GM23338 (cell line): ENCODE measurements at regions not wholly inside any gene's neighbourhood (a gene's known extent, or its start where the extent isn't known, plus 50 kb on each side); places are given as distances from the start of the nearest gene placed in this dataset.

Source experiments
- ATAC-seq: fragments of 200-7000 bp; cut with Tn5 transposase; 3 replicates; pipeline ENCODE4 v1.9.1; 2020
- DNase-seq: peaks from one replicate; pipeline ENCODE4 v3.0.0-alpha.2; 2015; ENCODE audit warnings: low spot score
- H2AFZ ChIP-seq: fragments of 200-600 bp; sonication (generic); 2 replicates; pipeline ENCODE4 v1.8.0; 2016; ENCODE audit warnings: antibody characterized with exemption, mild to moderate bottlenecking, moderate library complexity
- H3F3A ChIP-seq: fragments of 200-600 bp; sonication (generic); replicated peaks from 2 replicates; pipeline ENCODE4 v1.8.0; 2017; ENCODE audit warnings: antibody characterized with exemption, mixed run types, low read depth
- H3K27ac ChIP-seq: fragments of 200-600 bp; sonication (generic); 2 replicates; pipeline ENCODE4 v1.6.1; 2016; ENCODE audit warnings: low read depth
- H3K27me3 ChIP-seq: fragments of 200-600 bp; sonication (generic); 2 replicates; pipeline ENCODE4 v1.8.0; 2016; ENCODE audit warnings: mild to moderate bottlenecking, mixed run types, moderate library complexity; ENCODE audit not compliant: insufficient read depth
- H3K36me3 ChIP-seq: fragments of 200-600 bp; sonication (generic); 2 replicates; pipeline ENCODE4 v1.8.0; 2016; ENCODE audit warnings: mild to moderate bottlenecking; ENCODE audit not compliant: insufficient read depth
- H3K4me1 ChIP-seq: fragments of 200-600 bp; sonication (generic); 2 replicates; pipeline ENCODE4 v1.8.0; 2016; ENCODE audit warnings: mild to moderate bottlenecking, moderate library complexity; ENCODE audit not compliant: insufficient read depth
- H3K4me2 ChIP-seq: fragments of 200-600 bp; sonication (generic); 2 replicates; pipeline ENCODE4 v1.7.1; 2017; ENCODE audit warnings: mixed run types
- H3K4me3 ChIP-seq: fragments of 200-600 bp; sonication (generic); 2 replicates; pipeline ENCODE4 v1.6.1; 2016; ENCODE audit warnings: mixed run types
- H3K79me2 ChIP-seq: fragments of 200-600 bp; sonication (generic); replicated peaks from 2 replicates; pipeline ENCODE4 v1.8.0; 2017; ENCODE audit warnings: mild to moderate bottlenecking; ENCODE audit not compliant: insufficient read depth
- H3K9me2 ChIP-seq: fragments of 200-600 bp; sonication (generic); 2 replicates; pipeline ENCODE4 v1.8.0; 2017; ENCODE audit not compliant: insufficient read depth
- H4K20me1 ChIP-seq: fragments of 200-600 bp; sonication (generic); replicated peaks from 2 replicates; pipeline ENCODE4 v1.8.0; 2017; ENCODE audit warnings: mild to moderate bottlenecking; ENCODE audit not compliant: insufficient read depth
- H3K27ac Mint-ChIP-seq: 2 replicates; pipeline ENCODE4 v1.8.0; 2020; ENCODE audit warnings: inconsistent platforms, mild to moderate bottlenecking, moderate library complexity, mixed read lengths
- H3K27me3 Mint-ChIP-seq: 3 replicates; pipeline ENCODE4 v1.8.0; 2022; ENCODE audit warnings: low read depth, mild to moderate bottlenecking, moderate library complexity, mixed read lengths, inconsistent platforms; ENCODE audit not compliant: insufficient read depth, poor library complexity
- H3K36me3 Mint-ChIP-seq: 3 replicates; pipeline ENCODE4 v1.8.0; 2021; ENCODE audit warnings: low read depth, mild to moderate bottlenecking, inconsistent platforms, moderate library complexity, mixed read lengths
- H3K4me1 Mint-ChIP-seq: 3 replicates; pipeline ENCODE4 v1.8.0; 2020; ENCODE audit warnings: mild to moderate bottlenecking, inconsistent platforms, mixed read lengths
- H3K4me3 Mint-ChIP-seq: 3 replicates; pipeline ENCODE4 v1.8.0; 2021; ENCODE audit warnings: moderate library complexity, mild to moderate bottlenecking, inconsistent platforms, mixed read lengths
- H3K9me3 Mint-ChIP-seq: 3 replicates; pipeline ENCODE4 v1.8.0; 2020; ENCODE audit warnings: moderate library complexity, mild to moderate bottlenecking, inconsistent platforms, mixed read lengths
- CREB1 ChIP-seq: fragments of 250-450 bp; sonication (Bioruptor Pico); IDR thresholded peaks from 2 replicates; pipeline ENCODE4 v1.5.0; 2020; ENCODE audit warnings: low read depth, mild to moderate bottlenecking, moderate library complexity
- EZH2 ChIP-seq: fragments of 200-600 bp; sonication (generic); IDR thresholded peaks from one replicate; pipeline ENCODE4 v1.8.0; 2017; ENCODE audit warnings: antibody characterized with exemption, mild to moderate bottlenecking, low read depth; ENCODE audit not compliant: unreplicated experiment
- JUNB ChIP-seq: IDR thresholded peaks from one replicate; pipeline ENCODE4 v1.6.1; 2016; ENCODE audit warnings: antibody characterized with exemption; ENCODE audit not compliant: unreplicated experiment
- NANOG ChIP-seq: IDR thresholded peaks from 2 replicates; pipeline ENCODE4 v1.6.1; 2016; ENCODE audit warnings: antibody characterized with exemption, borderline replicate concordance
- POLR2AphosphoS5 ChIP-seq: IDR thresholded peaks from 2 replicates; pipeline ENCODE4 v1.6.1; 2016; ENCODE audit warnings: antibody characterized with exemption, low read depth
- REST ChIP-seq: IDR thresholded peaks from one replicate; pipeline ENCODE4 v1.6.1; 2018; ENCODE audit warnings: antibody characterized with exemption; ENCODE audit not compliant: unreplicated experiment
- STAT1 ChIP-seq: IDR thresholded peaks from one replicate; pipeline ENCODE4 v1.6.1; 2016; ENCODE audit warnings: antibody characterized with exemption; ENCODE audit not compliant: unreplicated experiment
- ZNF114 ChIP-seq: fragments of 250-450 bp; sonication (Bioruptor Pico); IDR thresholded peaks from 2 replicates; pipeline ENCODE4 v1.5.0; 2020; ENCODE audit warnings: mild to moderate bottlenecking, moderate library complexity
- TF ChIP-seq, protein P1 (sequence below), 2 experiments: fragments of 200-600 bp in 1 of 2; sonication (generic) in 1 of 2; conservative IDR thresholded peaks; 2 replicates each; pipeline versions ENCODE4 v1.5.1 to v1.6.1; 2016 to 2017; ENCODE audit warnings: antibody characterized with exemption in 2 of 2, low read depth in 2 of 2, mild to moderate bottlenecking in 2 of 2, moderate library complexity in 1 of 2
- TF ChIP-seq, protein P2 (sequence below): IDR thresholded peaks from 2 replicates; pipeline ENCODE4 v1.6.1; 2016; ENCODE audit warnings: antibody characterized with exemption

DNA sequence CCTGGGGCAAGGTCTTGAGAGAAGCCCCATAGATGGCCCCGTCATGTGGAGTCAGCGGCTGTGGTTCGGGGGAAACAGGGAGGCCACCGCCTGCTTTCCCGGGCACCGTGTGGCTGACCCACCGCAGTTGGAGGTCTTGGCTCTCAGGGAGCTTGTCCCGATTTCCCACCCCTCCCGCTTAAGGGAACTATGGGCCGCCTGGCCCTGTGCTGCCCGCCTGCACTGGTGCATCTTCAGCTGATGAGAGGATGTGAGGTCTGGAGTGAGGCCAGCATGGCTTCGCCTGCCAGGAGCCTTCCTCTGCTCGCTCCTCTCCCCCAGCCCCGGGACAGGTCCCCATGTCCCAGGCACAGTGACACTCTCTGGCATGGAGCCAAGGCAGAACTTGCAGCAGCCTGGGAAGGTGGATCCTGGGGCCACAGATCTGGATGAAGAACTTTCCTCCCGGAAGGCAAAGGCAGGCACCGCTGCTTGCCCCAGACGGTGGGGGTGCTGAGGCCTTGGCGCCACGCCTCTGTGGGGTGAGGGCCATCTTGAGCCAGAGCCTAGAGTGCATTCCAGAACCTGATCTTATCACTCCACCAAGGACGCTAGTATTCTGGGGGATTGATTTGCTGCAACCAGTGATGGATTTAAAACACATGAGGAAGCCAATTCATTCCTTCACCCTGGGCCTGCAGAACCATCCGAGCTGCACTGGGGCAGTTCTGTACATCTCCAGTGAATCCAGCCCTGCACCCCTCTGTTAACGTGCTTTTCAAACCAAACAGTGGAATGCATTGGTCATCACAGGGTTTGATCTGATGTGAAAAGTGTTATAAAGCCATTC lies 178.6 kb upstream of the TNRC6C start (continued):
- TF ChIP-seq, protein P1, sequence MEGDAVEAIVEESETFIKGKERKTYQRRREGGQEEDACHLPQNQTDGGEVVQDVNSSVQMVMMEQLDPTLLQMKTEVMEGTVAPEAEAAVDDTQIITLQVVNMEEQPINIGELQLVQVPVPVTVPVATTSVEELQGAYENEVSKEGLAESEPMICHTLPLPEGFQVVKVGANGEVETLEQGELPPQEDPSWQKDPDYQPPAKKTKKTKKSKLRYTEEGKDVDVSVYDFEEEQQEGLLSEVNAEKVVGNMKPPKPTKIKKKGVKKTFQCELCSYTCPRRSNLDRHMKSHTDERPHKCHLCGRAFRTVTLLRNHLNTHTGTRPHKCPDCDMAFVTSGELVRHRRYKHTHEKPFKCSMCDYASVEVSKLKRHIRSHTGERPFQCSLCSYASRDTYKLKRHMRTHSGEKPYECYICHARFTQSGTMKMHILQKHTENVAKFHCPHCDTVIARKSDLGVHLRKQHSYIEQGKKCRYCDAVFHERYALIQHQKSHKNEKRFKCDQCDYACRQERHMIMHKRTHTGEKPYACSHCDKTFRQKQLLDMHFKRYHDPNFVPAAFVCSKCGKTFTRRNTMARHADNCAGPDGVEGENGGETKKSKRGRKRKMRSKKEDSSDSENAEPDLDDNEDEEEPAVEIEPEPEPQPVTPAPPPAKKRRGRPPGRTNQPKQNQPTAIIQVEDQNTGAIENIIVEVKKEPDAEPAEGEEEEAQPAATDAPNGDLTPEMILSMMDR (conservative IDR thresholded peaks at IDR 0.05; ENCODE audit: low read depth in 2 of 2), result no peak
- TF ChIP-seq STAT1, result no peak

DNA sequence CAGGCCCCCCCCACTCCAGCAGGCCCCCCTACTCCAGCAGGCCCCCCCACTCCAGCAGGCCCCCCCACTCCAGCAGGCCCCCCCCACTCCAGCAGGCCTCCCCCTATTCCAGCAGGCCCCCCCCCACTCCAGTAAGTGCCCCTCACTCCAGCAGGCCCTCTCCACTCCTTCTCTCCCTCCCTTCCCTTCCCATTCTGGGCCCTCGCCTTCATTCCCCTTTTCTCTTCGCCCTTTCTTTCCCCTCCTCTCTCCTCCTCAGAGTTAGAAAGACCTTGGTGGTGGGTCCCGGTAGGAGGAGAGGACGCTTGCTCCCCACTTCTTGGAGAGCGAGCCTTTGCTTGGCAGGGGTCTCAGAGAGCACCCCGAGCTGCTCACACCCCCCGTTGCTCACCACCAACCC lies 177.0 kb upstream of the TNRC6C start:
- H2AFZ ChIP-seq, result no peak overlapping the region
- H3K4me3 ChIP-seq, result no peak overlapping the region
- H3K9me2 ChIP-seq, result no peaks in the 10 kb centered on the region
- no peaks in the 10 kb centered on the region for H4K20me1 ChIP-seq
- H3K27me3 ChIP-seq, result peaks cover 53% of the 10 kb centered on the region
- peaks cover 47% of the 10 kb centered on the region for H3K4me1 Mint-ChIP-seq
- peaks cover 73% of the 10 kb centered on the region for H3K27me3 Mint-ChIP-seq
- peak; percentile 10; the same call in 1 of the 3 replicates for ATAC-seq
- peaks cover 4% of the 10 kb centered on the region; the same call in 2 of the 3 replicates for H3K36me3 Mint-ChIP-seq
- H3K79me2 ChIP-seq, result no peaks in the 10 kb centered on the region
- H3K4me1 ChIP-seq, result peaks cover 29% of the 10 kb centered on the region
- H3K9me3 Mint-ChIP-seq, result peaks cover 8% of the 10 kb centered on the region
- peak; percentile 47 for DNase-seq
- H3K4me3 Mint-ChIP-seq, result no peak overlapping the region
- H3F3A ChIP-seq, result no peaks in the 10 kb centered on the region; the same call in 1 of the 2 replicates
- no peak overlapping the region for H3K27ac ChIP-seq
- no peaks in the 10 kb centered on the region for H3K36me3 ChIP-seq
- H3K4me2 ChIP-seq, result peak overlapping the region; percentile 57; the same call in 1 of the 2 replicates
- no peak overlapping the region for H3K27ac Mint-ChIP-seq
- no peak for TF ChIP-seq NANOG
- TF ChIP-seq, protein P1 (conservative IDR thresholded peaks at IDR 0.05; ENCODE audit: low read depth in 2 of 2), result no peak
- no peak for TF ChIP-seq JUNB
- TF ChIP-seq STAT1, result no peak
- no peak for TF ChIP-seq ZNF114
- no peak for TF ChIP-seq CREB1 (CRISPR knock-in tag)
- TF ChIP-seq, protein P2, sequence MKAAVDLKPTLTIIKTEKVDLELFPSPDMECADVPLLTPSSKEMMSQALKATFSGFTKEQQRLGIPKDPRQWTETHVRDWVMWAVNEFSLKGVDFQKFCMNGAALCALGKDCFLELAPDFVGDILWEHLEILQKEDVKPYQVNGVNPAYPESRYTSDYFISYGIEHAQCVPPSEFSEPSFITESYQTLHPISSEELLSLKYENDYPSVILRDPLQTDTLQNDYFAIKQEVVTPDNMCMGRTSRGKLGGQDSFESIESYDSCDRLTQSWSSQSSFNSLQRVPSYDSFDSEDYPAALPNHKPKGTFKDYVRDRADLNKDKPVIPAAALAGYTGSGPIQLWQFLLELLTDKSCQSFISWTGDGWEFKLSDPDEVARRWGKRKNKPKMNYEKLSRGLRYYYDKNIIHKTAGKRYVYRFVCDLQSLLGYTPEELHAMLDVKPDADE, result no peak
- TF ChIP-seq REST, result no peak
- no peak for TF ChIP-seq EZH2
- TF ChIP-seq POLR2AphosphoS5, result no peak
